ENCODE measurements at regions not wholly inside any gene's neighbourhood (a gene's known extent, or its start where the extent isn't known, plus 50 kb on each side); places are given as distances from the start of the nearest gene placed in this dataset.
A peak's percentile ranks its signal among the peaks of the same experiment; 100 is the strongest.

DNA sequence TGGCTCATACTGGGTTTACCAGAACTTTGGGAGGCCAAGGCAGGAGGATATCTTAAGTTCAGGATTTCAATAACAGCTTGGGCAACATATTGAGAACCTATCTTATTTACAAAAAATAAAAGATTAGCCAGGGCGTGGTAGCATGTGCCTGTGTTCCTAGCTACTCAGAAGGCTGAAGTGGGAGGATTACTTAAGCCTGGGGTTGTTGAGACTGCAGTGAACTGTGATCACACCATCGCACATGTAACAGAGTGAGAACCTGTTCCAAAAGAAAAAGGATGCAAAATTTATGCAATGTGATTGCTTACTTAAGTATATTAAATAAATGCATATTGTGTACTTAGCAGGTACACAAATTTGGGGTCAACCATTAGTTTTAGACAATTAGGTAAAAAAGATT is 768.9 kb upstream of the CDH7 start:
- no peak for DNase-seq

DNA sequence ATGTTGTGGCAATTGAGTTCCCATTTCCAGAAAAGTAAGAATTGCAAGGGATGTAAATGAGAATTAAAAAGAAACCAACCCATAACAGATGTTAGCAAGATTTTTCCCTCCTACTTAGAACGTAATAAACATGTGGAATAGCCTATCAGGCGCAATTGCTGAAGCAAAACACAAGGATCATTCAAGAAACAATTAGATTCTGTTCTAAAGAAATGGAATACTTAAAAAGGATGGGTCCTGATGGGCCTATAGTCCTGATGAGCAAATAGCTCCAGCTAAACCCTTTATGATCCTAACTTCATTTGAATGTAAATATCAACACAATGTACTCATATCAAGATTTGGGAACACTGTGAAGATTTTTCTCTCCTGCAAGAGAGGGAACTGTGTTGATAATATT is 771.0 kb upstream of the CDH7 start:
- DNase-seq, result no peak

DNA sequence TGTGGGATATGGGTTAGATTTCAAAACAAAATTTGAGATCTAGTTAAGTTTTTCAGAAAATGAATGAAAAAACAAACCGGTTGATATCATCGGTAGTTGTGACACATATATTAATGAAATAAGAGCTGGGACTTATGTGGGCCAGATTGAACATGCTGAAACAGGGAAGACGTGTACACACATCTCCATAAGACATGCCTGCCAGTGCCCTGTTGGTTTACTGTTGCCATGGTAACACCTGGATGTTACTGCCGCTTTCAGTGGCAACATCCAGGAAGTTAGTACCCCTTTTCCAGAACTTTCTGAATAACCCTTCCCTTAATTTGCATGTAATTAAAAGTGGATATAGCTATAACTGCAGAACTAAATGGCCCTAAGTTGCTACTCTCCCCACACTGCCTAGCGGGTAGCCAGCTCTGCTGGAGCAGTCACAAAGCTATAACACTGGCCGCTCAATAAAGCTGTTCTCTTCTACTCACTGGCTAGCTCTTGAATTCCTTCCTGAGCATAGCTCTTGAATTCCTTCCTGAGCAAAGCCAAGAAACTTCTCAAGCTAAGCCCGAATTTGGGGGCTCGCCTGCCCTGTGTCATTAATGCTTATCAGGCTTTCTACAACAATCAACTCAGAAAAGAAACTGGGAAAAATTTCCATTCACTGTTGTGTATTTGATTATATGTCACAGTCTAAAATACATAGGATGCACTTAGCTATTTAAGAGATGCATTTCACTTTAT is 776.3 kb upstream of the CDH7 start:
- no peak for DNase-seq

DNA sequence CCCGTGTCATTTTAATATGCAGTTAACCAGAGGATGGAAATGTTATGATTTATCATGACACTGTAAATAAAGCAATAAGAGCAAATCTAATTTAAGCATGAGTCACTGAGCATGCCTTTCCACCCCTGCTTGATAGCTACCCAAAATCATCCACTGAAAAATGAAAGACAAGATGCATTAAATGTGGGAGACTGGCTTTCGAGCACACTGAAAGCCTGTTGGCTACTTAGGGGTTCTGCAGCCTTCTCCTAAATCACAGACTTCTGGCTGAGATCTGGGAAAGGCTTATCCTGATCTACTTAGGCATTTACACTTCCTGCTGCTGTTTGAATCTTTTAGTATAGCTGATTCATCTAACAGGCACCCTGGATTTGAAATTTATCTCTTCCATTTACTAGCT is 778.3 kb upstream of the CDH7 start:
- DNase-seq, result peak; percentile 53

DNA sequence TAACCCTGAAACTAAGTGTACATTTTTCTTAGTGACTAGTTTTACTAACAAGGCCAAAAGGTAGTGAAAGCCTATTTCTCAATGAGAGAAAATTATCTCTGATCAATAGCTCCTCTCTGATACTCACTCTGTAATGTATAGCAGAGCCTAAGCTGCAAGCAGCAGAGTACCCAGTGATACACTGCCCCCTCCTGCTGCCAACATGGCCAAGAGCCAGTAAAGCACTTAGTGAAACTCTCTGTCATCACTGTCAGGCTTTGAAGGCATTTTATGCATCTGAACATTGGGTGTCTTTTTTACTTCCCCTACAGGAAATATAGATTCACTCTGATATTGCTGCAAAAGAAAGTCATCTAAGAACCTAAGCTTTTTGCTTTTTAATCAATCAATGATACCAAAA is 784.1 kb upstream of the CDH7 start:
- DNase-seq, result peak; percentile 21

DNA sequence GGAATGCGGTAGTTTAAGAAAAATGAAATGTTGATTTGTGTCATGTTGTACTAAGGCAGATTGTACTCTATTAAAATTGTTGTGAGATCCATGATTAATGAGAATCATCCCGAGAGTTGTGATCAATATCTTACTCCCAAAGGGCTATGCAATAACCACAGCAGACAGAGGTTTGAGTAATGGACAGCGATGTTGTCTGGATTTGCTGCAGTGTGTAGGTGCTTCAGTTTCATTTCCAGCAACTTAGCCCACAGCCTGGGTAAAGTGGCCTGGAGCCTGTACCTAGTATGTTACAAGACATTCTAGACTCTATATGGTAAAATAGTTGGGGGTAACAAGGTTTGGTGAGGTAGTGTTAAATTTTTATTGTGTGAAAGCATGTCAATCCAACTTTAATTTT is 794.3 kb upstream of the CDH7 start:
- DNase-seq, result no peak

DNA sequence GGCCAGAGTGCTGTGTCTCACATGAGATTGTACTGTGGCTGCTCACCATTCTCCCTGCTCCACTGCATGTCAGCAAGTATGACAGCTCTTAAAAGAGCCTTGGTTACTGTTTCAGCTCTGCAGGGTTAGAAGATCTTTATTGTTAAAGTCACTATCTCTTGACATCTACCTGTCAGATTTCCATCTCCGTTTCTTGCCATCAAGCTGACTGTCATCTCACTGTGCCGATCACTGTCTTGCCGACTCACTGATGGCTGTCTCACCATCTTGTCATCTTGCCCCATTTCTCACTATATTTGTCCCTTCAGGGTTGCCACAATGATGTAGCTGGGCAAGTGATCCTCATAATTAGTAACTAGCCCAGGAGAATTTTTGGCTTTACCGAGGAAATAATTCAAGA is 800.9 kb upstream of the CDH7 start:
- no peak for DNase-seq

DNA sequence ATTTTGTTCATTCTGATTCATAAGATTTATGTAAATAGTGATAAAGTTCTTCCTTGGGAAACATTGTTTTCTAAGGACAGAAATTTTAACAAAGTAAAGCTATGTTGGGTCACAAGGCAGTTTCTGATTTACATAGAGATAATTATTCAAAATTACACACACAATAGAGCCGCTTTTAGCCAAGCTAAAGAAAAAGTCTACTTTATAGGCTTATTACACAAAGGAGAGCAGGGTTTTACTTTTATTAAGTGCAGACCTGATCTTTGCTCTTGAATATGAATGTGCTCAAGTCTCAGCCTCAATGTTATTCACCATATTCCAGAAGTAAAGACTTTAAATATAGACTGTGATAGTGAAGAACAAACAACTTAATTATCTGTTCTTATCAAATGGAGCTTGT is 787.8 kb upstream of the LINC00305 start:
- no peak for DNase-seq

DNA sequence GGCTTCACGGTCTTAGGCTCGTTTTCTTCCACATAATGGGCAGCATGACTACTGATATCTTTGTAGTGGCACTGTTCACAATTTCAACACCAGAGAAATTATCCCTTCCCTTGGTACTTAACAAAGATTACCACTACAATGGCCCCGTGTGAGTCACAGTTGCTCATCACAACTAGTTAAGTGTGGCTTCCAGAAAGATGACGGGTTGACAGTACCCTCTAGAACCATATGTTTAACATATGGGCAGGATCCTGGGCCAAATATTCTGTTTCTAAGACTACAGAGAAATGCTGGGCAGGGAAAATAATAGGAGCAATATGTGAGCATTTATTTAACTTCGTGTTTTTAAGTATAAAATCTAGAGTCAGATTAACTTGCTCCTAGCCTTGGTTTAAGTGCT is 780.1 kb upstream of the LINC00305 start:
- peak; percentile 92 for DNase-seq

DNA sequence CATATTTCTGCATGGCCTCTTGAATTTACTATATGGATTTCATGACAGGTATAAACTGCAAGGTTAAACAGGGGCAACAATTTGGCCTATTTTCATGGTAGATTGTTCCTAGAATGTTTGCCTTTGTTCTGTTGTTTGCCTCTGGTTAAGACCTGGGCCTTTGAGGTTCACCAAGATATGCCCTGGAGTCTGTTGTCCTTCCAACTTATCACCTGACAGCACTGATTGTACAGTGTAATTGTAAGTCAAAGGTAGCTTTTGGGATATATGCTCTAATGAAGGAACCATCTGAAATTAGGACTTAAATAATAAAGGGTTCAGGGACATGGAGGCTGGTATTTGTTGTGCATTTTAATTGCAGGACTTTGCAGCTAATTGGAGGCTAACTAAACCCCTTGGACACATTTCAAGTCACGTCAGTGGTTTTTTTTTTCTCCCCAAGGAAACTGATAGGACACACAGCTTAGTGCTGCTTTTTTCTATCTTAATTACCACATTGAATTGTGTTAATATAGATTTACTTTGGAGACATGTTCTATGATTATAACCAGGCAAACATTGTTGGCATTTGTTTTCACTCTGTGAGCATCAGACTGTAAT is 771.2 kb upstream of the LINC00305 start:
- no peak for DNase-seq

DNA sequence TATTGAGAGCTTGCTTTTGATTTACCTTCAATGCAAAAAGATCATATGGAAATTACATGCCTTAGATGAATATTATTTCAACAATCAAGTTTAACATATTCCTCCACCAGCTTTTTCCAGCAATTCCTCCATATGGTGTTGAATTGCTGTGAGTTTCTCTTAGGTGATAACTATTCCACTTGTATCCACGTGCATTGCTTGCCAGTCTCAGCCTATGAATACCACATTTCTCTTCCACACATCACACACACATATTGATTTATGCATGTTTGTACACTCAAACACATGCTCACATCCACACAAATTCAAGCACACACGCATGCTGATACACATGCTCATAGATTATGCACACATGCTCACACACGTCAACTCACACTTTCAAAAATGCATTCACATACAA is 770.0 kb upstream of the LINC00305 start:
- no peak for DNase-seq

DNA sequence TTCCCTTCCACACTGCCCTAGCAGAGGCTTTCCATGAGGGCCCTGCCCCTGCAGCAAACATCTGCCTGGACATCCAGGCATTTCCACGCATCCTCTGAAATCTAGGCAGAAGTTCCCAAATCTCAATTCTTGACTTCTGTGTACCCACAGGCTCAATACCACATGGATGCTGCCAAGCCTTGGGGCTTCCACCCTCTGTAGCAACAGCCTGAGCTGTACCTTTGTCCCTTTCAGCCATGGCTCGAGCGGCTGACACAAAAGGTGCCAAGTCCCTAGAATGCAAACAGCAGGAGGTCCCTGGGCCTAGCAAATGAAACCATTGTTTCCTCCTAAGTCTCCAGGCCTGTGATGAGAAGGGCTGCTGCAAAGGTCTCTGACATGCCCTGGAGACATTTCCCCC is 744.5 kb upstream of the LINC00305 start:
- no peak for DNase-seq

DNA sequence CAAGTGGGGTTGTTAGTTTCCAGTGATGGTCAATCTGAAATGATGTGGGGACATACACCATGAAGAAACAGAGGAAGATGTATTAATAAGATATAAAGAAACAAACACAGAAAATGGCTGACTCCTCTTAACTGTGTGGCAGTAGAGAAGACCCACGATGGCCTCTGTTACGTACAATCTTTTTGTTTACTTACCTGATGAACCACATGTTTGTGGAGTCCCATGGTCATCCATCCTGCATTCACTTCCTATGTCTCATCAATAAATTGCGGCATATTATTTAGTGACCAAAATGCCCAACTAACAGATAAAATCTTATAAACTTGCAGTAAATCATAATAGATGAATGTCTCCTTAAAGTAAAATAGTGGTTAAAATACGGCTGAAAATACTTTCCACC is 740.1 kb upstream of the LINC00305 start:
- no peak for DNase-seq

DNA sequence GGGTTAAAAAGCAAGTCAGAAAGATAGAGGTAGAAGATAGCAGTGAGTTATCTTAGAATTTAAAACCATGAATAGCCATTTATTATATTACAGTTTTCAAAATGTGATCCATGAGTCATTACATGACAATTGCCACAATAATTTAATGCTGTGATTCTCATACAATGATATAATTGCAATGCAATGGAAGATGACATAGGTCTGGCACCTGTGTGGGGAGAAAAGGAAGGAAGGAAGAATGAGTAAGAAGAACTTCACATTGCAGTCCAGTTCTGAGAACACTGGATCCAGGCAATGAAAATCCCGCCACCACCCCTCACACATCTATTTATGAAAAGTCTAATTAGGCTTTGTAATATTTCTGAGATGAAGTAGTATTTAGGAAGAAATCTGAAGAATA is 738.1 kb upstream of the LINC00305 start:
- no peak for DNase-seq

DNA sequence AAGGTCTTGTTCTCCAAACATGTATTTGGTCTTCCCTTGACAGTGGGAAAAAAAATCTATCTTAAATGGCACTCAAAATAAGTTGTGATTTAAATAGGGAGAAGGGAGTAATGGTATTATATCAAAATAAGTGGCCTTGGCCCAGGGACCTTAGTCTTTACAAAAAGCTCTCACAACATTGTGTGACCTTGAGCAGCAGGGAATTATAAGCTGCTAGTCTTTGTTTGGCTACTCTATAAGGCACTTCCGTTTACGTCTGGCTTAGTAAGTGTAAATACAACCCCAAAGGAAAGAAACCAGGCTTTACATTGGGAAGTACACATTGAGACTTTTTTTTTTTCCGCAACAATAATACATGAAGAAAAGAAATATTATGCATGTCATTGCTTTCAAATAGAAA is 734.0 kb upstream of the LINC00305 start:
- DNase-seq, result no peak

DNA sequence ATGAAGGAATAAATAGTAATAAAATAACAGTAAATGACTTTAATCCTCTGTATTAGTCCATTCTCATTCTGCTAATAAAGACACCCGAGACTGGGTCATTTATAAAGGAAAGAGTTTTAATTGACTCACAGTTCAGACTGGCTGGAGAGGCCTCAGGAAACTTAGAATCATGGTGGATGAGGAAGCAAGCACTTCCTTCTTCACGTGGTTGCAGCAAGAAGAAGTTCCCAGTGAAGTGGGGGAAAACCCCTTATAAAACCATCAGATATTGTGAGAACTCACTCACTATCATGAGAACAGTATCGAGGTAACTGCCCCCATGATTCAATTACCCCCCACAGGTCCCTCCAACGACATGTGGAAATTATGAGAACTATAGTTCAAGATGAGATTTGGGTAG is 727.9 kb upstream of the LINC00305 start:
- DNase-seq, result no peak

DNA sequence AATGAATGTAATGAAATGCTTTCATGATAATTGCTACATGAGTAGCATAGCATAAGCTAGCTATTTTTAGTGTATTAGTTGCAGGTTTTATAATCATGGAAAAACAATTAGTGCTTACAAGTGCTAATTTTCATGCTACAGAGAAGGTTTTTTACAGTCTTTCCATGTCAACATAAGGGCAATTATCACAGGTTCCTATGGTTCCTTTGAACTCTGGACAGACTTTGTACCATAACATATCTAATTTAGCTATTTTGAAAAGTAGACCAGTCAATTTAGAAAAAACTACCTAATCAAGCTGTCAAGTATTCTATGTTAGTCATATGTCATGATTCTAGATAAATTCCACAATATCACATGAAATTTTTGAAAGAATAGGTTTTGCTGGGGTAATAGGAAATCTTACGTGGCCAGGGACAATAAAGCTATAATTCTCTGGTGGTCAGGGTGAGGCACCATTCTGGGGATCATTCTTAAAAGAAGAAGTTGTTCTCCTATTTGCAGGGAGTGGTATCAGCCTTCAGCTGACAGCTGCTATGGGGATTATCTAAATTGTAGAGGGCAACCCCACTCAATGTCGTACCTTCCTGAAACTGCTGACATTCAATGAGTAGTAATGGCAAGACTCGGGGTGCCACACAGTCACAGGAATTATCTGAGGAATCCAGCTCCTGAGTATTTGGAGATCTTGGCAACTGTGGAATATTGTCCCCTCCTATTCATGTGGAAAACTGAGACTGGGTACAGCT is 724.0 kb upstream of the LINC00305 start:
- no peak for DNase-seq

DNA sequence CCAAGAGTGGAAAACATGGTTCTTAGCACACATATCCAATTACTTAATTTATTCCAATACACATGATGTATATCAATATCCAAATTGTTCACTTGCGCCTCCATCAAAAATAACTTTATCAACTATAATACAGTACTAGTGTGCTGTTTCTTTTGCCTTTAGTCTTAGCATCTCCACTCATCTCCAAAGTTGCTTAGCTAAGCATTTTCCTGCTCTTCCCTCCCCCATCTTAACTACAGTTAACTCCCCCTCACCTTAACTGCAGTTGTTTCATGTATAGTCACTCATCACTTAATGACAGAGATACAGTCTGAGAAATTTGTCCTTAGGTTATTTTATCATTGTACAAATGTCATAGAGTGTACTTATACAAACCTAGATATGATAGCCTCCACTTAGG is 705.2 kb upstream of the LINC00305 start:
- DNase-seq, result no peak

DNA sequence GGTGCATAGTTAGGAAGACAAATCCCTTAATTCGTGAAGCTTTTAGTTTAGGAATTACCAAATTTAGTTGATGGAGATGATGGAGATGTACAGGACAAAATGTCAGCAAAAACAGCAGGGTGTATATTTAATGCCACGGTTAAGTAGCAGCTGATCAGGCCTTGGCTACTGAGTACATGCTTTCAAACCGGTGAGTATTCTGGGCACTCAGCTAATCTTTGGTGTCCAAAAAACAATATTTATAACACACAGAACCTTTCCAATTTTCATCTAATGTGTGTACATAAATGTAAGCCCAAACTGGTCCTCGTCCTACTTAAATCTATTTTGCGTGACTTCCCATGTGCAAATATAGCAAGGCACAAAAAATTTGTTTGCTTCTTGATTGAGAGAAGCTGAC is 703.4 kb upstream of the LINC00305 start:
- DNase-seq, result no peak

DNA sequence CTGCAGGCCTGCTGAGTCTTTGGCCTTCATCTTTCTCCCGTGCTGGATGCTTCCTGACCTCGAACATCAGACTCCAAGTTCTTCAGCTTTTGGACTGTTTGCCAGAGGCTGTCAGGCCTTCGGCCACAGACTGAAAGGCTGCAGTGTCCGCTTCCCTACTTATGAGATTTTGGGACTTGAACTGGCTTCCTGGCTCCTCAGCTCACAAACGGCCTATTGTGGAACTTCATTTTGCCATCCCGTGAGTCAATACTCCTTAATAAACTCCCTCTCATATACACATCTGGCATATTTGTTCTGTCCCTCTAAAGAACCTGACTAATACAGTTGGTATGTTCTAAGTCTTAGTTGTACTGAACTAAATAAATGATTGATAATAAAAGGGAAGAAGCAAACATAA is 702.8 kb upstream of the LINC00305 start:
- peak; percentile 1 for DNase-seq

DNA sequence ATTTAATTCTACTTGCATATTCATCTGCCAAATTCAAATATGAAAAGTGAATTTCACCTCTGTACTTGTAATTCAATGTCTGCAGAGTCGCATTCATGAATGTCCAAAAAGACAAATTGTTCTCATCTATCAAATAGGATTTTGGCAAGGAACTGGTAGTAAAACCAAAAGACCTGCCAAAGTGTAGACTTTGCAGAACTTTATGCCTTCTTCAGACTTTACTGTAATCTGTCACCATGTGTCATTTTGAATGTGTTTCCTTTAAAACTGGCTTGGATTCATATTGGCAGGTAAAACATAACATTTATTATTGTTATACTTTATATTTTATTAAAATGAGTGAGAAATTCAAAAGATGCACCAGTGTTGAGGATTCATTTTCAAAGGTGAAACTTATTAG is 701.9 kb upstream of the LINC00305 start:
- no peak for DNase-seq

DNA sequence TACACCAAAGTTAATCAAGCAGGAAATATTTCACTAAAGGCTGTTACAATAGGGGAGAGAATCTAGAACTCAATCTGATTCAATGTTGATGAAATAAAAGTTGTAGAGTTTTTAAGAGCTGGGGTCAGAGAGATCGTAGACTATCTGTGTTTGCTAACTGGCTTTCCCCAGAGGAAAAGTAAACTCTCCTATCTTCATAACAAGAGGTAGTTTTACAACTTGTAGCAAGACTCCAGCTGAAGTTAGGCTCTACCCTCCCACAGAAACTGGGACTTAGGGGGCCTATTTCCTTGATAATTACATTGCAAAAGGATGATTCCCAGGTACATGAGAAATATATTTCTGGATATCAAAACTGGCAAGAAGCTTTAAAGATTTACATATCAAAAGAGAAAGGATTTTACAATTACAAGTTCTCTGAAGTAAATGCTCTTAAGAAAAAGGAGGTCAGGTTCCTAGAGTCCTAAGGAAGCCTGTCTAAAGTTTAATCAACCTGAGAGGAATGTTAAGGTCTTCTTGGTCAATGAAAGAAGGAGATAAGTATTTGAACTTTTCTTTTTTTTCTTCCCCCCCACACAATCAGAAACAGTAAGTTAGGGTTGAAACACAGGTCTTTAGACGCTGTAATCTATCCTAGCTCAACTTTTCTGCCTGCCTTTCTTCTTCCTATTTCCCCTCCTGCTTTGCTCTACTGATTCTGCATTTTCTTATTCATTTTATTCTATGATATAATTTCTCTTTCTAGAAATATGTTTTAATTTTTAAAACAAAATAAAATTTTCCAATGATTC is 692.2 kb upstream of the LINC00305 start:
- DNase-seq, result no peak

DNA sequence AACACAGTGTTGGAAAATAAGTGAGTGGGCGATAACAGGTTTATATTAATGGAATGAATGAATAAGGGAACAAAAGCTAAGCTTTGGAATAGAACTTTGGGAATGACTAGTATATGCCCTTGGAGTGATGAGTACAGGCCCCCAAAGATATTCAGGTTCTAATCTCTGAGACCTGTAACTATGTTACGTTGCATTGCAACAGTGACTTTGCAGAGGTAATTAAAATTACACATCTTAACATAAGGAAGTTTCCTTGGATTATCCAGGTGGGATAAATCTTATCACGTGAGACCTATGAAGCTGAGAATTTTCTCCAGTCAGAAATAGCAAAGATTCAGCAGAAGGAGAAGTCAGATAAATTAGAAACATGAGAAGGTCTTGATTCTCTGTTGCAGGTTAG is 661.5 kb upstream of the LINC00305 start:
- DNase-seq, result no peak

DNA sequence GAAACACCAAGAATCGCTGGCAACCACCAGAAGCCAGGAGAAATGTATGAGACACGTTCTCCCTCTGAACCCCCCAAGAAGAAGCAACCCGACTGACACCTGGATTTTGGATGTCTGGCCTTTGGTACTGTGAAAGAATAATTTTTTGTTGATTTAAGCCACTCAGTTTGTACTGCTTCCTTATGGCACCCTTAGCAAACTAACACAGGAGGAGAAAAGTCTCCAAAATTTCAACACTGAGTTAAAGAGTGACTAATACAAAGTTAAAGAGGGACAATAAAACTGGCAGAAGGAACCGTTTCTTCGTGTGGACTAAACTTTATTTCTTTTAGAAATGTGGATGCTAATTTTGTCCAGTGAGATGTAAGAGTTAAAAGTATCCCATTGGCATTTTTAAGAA is 660.9 kb upstream of the LINC00305 start:
- no peak for DNase-seq
